SK-N-SH (cell line): ENCODE measurements at regions not wholly inside any gene's neighbourhood (a gene's known extent, or its start where the extent isn't known, plus 50 kb on each side); places are given as distances from the start of the nearest gene placed in this dataset.

Source experiments
- CTCF ChIA-PET: fragments of 300-600, 350-600 bp; formaldehyde crosslinking; extraction: SDS; loops from one replicate; lab custom pipeline; 2021; lab: Yijun Ruan, JAX
- POLR2A ChIA-PET: fragments of 350-600 bp; sonication (Branson Sonifier 250); formaldehyde crosslinking; extraction: SDS; loops from one replicate; lab custom pipeline; 2020; ENCODE audit warnings: antibody characterized with exemption, inconsistent platforms; lab: Yijun Ruan, JAX
- DNase-seq: peaks from one replicate; pipeline ENCODE4 v3.0.0; 2012
- H2AFZ ChIP-seq: fragments of 200-600 bp; sonication (generic); 2 replicates; pipeline ENCODE4 v1.8.1; 2016; ENCODE audit warnings: antibody characterized with exemption, mild to moderate bottlenecking, low read depth
- H3F3A ChIP-seq: fragments of 200-600 bp; sonication (generic); replicated peaks from 2 replicates; pipeline ENCODE3; 2016; ENCODE audit warnings: antibody characterized with exemption, mild to moderate bottlenecking; ENCODE audit not compliant: insufficient read depth
- H3K27ac ChIP-seq, 2 experiments: fragments of 200-500 bp in 1 of 2; fragments of 200-600 bp in 1 of 2; sonication (Bioruptor generic) in 1 of 2; sonication (generic), shearing (Covaris generic) in 1 of 2; 2 replicates each; pipeline versions ENCODE4 v1.5.1 to v1.6.1; 2014 to 2016; ENCODE audit warnings: low read depth in 2 of 2, inconsistent platforms in 1 of 2, low read length in 1 of 2, mild to moderate bottlenecking in 1 of 2, mixed read lengths in 1 of 2
- H3K27me3 ChIP-seq: fragments of 200-600 bp; sonication (generic), shearing (Covaris generic); 2 replicates; pipeline ENCODE4 v1.6.1; 2016; ENCODE audit warnings: mixed run types; ENCODE audit not compliant: insufficient read depth
- H3K36me3 ChIP-seq, 2 experiments: fragments of 200-500 bp in 1 of 2; fragments of 200-600 bp in 1 of 2; sonication (Bioruptor generic) in 1 of 2; sonication (generic) in 1 of 2; replicated peaks in 1 of 2; 2 replicates each; pipeline versions ENCODE3 to v1.5.1; 2014 to 2016; ENCODE audit warnings: low read length in 1 of 2, mild to moderate bottlenecking in 1 of 2; ENCODE audit not compliant: insufficient read depth in 2 of 2, control insufficient read depth in 1 of 2
- H3K4me1 ChIP-seq, 2 experiments: fragments of 200-500 bp in 1 of 2; fragments of 200-600 bp in 1 of 2; sonication (Bioruptor generic) in 1 of 2; sonication (generic), shearing (Covaris generic) in 1 of 2; 2 replicates each; pipeline versions ENCODE4 v1.5.1 to v1.6.1; 2014 to 2016; ENCODE audit warnings: low read depth in 1 of 2, low read length in 1 of 2, mixed run types in 1 of 2; ENCODE audit not compliant: insufficient read depth in 2 of 2, control insufficient read depth in 1 of 2
- H3K4me2 ChIP-seq: fragments of 200-600 bp; sonication (generic), shearing (Covaris generic); 2 replicates; pipeline ENCODE4 v1.6.1; 2017; ENCODE audit warnings: mixed run types
- H3K4me3 ChIP-seq, 2 experiments: fragments of 200-500 bp in 1 of 2; fragments of 200-600 bp in 1 of 2; sonication (Bioruptor generic) in 1 of 2; sonication (generic), shearing (Covaris generic) in 1 of 2; 2 replicates each; pipeline versions ENCODE4 v1.5.1 to v1.8.1; 2014 to 2016; ENCODE audit warnings: low read depth in 2 of 2, inconsistent platforms in 1 of 2, low read length in 1 of 2, mild to moderate bottlenecking in 1 of 2, mixed read lengths in 1 of 2, moderate library complexity in 1 of 2
- H3K79me2 ChIP-seq: fragments of 200-600 bp; sonication (generic); 2 replicates; pipeline ENCODE4 v1.8.1; 2017; ENCODE audit warnings: mild to moderate bottlenecking; ENCODE audit not compliant: insufficient read depth
- H3K9ac ChIP-seq: fragments of 200-600 bp; sonication (generic); 2 replicates; pipeline ENCODE4 v1.6.1; 2017; ENCODE audit warnings: mixed run types
- H3K9me2 ChIP-seq: fragments of 200-600 bp; sonication (generic); 2 replicates; pipeline ENCODE4 v1.6.1; 2017; ENCODE audit warnings: mixed run types
- H3K9me3 ChIP-seq: fragments of 200-600 bp; sonication (generic); 2 replicates; pipeline ENCODE4 v1.6.1; 2017; ENCODE audit warnings: mixed run types, mild to moderate bottlenecking, moderate library complexity
- H4K20me1 ChIP-seq: fragments of 200-600 bp; sonication (generic); 2 replicates; pipeline ENCODE4 v1.6.1; 2017; ENCODE audit warnings: mild to moderate bottlenecking, mixed run types; ENCODE audit not compliant: insufficient read depth
- CHD2 ChIP-seq: fragments of 150-350 bp; IDR thresholded peaks from 2 replicates; pipeline ENCODE4 v1.6.1; 2018; ENCODE audit warnings: low read length; ENCODE audit not compliant: partially characterized antibody
- CTCF ChIP-seq: fragments of 200-600 bp; sonication (generic); IDR thresholded peaks from 2 replicates; pipeline ENCODE4 v1.6.1; 2017; ENCODE audit warnings: antibody characterized with exemption, mild to moderate bottlenecking, moderate library complexity
- EP300 ChIP-seq, 2 experiments: IDR thresholded peaks; 2 replicates each; pipeline versions ENCODE4 v1.4.0 to v1.6.1; 2012; ENCODE audit warnings: borderline replicate concordance in 1 of 2, low read depth in 1 of 2, low read length in 1 of 2
- FOSL2 ChIP-seq: IDR thresholded peaks from 2 replicates; pipeline ENCODE4 v1.4.0; 2012; ENCODE audit warnings: low read depth, mild to moderate bottlenecking, moderate library complexity, borderline replicate concordance
- FOXJ3 ChIP-seq: sonication (generic); formaldehyde crosslinking; IDR thresholded peaks from 2 replicates; pipeline ENCODE4 v1.5.1; 2020; ENCODE audit warnings: mild to moderate bottlenecking, missing genetic modification reagents
- IRF3 ChIP-seq: fragments of 150-350 bp; IDR thresholded peaks from 2 replicates; pipeline ENCODE4 v1.6.1; 2016; ENCODE audit warnings: mild to moderate bottlenecking, low read depth, low read length
- JUND ChIP-seq: IDR thresholded peaks from 2 replicates; pipeline ENCODE4 v1.4.0; 2012
- MEF2A ChIP-seq: IDR thresholded peaks from 2 replicates; pipeline ENCODE4 v1.4.0; 2012; ENCODE audit warnings: low read depth, borderline replicate concordance
- NFIC ChIP-seq: IDR thresholded peaks from 2 replicates; pipeline ENCODE4 v1.4.0; 2012; ENCODE audit warnings: borderline replicate concordance
- NRF1 ChIP-seq: IDR thresholded peaks from 2 replicates; pipeline ENCODE4 v1.6.1; 2012; ENCODE audit warnings: low read depth, mild to moderate bottlenecking, low read length
- PBX3 ChIP-seq: IDR thresholded peaks from 2 replicates; pipeline ENCODE4; 2012
- POLR2AphosphoS5 ChIP-seq: IDR thresholded peaks from 2 replicates; pipeline ENCODE4 v1.6.1; 2012; ENCODE audit warnings: low read depth, low read length
- RAD21 ChIP-seq: IDR thresholded peaks from 2 replicates; pipeline ENCODE4 v1.6.1; 2012; ENCODE audit warnings: mild to moderate bottlenecking, low read length
- RXRA ChIP-seq: IDR thresholded peaks from 2 replicates; pipeline ENCODE4 v1.4.0; 2012; ENCODE audit warnings: low read depth, mild to moderate bottlenecking, borderline replicate concordance
- SMC3 ChIP-seq: IDR thresholded peaks from 2 replicates; pipeline ENCODE4 v1.6.1; 2012; ENCODE audit warnings: low read depth, low read length, improper control_type of control experiment
- TCF12 ChIP-seq: IDR thresholded peaks from 2 replicates; pipeline ENCODE4 v1.4.0; 2012
- TEAD4 ChIP-seq: IDR thresholded peaks from 2 replicates; pipeline ENCODE4 v1.4.0; 2012; ENCODE audit warnings: mild to moderate bottlenecking, borderline replicate concordance; ENCODE audit not compliant: insufficient read depth
- ZBTB33 ChIP-seq: IDR thresholded peaks from 2 replicates; pipeline ENCODE4 v1.4.0; 2012; ENCODE audit warnings: low read depth, borderline replicate concordance
- WGBS: methylation state at CpG from one replicate; pipeline ENCODE4 v1.1.6; 2017; ENCODE audit warnings: low lambda C conversion rate; 5-methylcytosine and 5-hydroxymethylcytosine counted together
- TF ChIP-seq, protein P1 (sequence below): fragments of 150-350 bp; IDR thresholded peaks from 2 replicates; pipeline ENCODE4 v1.6.1; 2017; ENCODE audit warnings: antibody characterized with exemption, low read length, low read depth, borderline replicate concordance

DNA sequence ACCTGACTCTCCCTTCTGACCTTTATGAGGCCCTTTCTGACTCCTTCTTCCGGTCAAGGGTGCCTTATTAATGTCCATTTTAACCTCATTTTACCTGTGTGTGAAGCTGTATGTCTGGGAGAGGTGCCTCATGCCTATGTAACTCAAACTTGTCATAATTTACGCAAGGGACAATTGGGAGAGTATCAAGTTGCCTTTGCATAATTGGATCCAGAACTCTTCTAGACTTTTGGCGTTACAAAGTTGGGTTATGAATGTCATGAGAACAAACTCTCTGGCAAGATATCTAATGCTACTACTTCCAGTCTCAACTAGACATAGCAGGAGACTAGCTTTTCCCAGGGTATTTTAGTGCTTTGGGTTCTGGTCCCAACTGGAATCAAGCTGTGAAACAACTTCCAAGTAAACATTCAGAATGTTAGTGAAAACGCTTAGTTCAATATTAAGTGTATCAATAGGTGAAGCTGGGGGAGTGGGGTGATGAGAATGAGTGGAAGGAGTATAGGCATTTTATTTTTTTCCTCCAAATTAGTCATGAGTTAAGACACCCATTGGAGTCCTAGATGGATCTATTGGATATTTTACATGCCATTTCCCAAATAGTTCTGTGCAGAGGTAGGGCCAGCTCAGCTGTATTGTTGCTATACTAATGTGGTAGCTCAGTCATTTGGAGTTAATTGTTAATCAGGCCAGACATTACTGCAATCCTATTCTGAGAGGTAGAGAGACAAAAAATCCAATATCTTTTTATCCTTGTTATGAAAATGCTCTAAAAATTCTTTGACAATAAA, 159.9 kb downstream of the TFAP2B start:
- Histone ChIP-seq H3K9me2 (no peaks in the 10 kb centered on the region), H3K79me2 (no peaks in the 10 kb centered on the region), H3K4me2 (no peak overlapping the region), H3K4me1 (peaks cover 0 to 1% of the 10 kb centered on the region in 2 experiments; a peak in 2 of 4 replicates), H4K20me1 (no peaks in the 10 kb centered on the region), H3K9me3 (no peaks in the 10 kb centered on the region), H2AFZ (no peak overlapping the region), H3K27me3 (no peaks in the 10 kb centered on the region), H3K4me3 (no peak overlapping the region), H3K36me3 (no peaks in the 10 kb centered on the region), H3F3A (no peaks in the 10 kb centered on the region)
- CTCF ChIA-PET = no interaction called here
- DNase-seq = no peak
- TF ChIP-seq JUND = no peak
- no peak for TF ChIP-seq MEF2A
- TF ChIP-seq, protein P1, sequence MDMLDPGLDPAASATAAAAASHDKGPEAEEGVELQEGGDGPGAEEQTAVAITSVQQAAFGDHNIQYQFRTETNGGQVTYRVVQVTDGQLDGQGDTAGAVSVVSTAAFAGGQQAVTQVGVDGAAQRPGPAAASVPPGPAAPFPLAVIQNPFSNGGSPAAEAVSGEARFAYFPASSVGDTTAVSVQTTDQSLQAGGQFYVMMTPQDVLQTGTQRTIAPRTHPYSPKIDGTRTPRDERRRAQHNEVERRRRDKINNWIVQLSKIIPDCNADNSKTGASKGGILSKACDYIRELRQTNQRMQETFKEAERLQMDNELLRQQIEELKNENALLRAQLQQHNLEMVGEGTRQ = no peak
- no peak for TF ChIP-seq PBX3
- no peak for TF ChIP-seq RXRA
- TF ChIP-seq, all 33 proteins: peak for 0
- POLR2A ChIA-PET = no interaction called here
- Histone ChIP-seq H3K27ac (no peak overlapping the region), H3K9ac (no peak overlapping the region)
- 38% methylated on average over 4 of the region's 4 CpGs for WGBS

DNA sequence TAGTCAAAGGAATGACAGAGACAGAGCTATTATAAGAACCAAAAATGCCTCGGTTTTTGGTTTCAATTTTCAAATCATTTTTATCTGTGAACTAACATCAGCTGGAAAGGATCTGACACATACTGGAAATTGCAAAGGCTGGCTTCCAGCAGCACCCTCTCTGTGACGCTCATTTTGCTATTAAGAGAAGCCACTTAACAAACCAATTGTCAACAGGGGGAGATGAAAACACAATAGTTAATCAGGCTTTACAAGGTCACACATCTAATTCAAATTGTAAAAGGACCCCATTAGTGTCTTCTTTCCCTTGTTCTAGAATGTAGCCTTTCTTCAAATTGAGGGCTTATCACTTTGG, 160.5 kb downstream of the TFAP2B start:
- DNase-seq = no peak
- Histone ChIP-seq H3K4me2 (no peak overlapping the region), H3K4me1 (no peaks in the 10 kb centered on the region; a peak in 2 of 4 replicates), H4K20me1 (no peaks in the 10 kb centered on the region), H3K27me3 (no peaks in the 10 kb centered on the region), H3K27ac (no peak overlapping the region; a peak in 1 of 4 replicates), H3K9ac (no peak overlapping the region), H2AFZ (no peak overlapping the region), H3F3A (no peaks in the 10 kb centered on the region), H3K36me3 (no peaks in the 10 kb centered on the region), H3K9me2 (no peaks in the 10 kb centered on the region), H3K79me2 (no peaks in the 10 kb centered on the region), H3K4me3 (no peak overlapping the region), H3K9me3 (no peaks in the 10 kb centered on the region)
- ChIA-PET CTCF (no interaction called here), POLR2A (no interaction called here)
- WGBS = 32% methylated on average over 2 of the region's 2 CpGs
- TF ChIP-seq CHD2 (no peak), NRF1 (no peak), JUND (no peak), EP300 (IDR thresholded peaks at IDR 0.05; ENCODE audit: borderline replicate concordance in 1 of 2, low read depth in 1 of 2, low read length in 1 of 2) (no peak), TCF12 (no peak), CTCF (no peak), FOXJ3 (CRISPR knock-in tag) (no peak), NFIC (no peak), SMC3 (no peak), ZBTB33 (no peak), FOSL2 (no peak), IRF3 (no peak), RAD21 (no peak), MEF2A (no peak), TEAD4 (no peak), POLR2AphosphoS5 (no peak)
- TF ChIP-seq, protein P1 = no peak
- TF ChIP-seq, all 33 proteins: peak for 0
